C4-2B (cell line): ENCODE measurements at regions not wholly inside any gene's neighbourhood (a gene's known extent, or its start where the extent isn't known, plus 50 kb on each side); places are given as distances from the start of the nearest gene placed in this dataset.

Experiments
- ZFX ChIP-seq: fragments of 450-650 bp; IDR thresholded peaks from 2 replicates; pipeline ENCODE4 v1.6.1; 2017
- TF ChIP-seq, protein P1 (sequence below): fragments of 450-650 bp; conservative IDR thresholded peaks from 2 replicates; pipeline ENCODE4 v1.5.1; 2017; ENCODE audit warnings: mild to moderate bottlenecking

DNA sequence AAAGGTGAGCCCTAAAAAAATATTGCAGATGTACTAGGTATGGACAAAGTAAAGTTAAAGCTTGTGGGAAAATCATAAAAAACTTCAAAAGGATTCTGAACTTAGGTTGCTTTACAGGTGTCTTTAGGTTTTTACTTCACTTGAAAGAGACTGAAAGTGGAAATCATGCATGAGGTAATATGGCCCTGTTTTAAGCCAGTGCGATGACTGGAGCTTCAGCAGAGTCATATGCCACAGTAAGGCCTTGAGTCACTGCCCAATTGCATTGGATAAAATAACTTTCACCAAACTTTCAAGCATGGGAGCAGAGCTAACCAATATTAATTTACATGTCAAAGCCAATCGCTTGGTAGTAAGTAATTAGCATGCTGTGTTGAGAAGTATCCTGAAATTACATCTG lies 63.9 kb upstream of the TMEM260 start:
- TF ChIP-seq, protein P1, sequence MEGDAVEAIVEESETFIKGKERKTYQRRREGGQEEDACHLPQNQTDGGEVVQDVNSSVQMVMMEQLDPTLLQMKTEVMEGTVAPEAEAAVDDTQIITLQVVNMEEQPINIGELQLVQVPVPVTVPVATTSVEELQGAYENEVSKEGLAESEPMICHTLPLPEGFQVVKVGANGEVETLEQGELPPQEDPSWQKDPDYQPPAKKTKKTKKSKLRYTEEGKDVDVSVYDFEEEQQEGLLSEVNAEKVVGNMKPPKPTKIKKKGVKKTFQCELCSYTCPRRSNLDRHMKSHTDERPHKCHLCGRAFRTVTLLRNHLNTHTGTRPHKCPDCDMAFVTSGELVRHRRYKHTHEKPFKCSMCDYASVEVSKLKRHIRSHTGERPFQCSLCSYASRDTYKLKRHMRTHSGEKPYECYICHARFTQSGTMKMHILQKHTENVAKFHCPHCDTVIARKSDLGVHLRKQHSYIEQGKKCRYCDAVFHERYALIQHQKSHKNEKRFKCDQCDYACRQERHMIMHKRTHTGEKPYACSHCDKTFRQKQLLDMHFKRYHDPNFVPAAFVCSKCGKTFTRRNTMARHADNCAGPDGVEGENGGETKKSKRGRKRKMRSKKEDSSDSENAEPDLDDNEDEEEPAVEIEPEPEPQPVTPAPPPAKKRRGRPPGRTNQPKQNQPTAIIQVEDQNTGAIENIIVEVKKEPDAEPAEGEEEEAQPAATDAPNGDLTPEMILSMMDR: no peak
- TF ChIP-seq ZFX: no peak
